H9 (cell line): ENCODE measurements at regions not wholly inside any gene's neighbourhood (a gene's known extent, or its start where the extent isn't known, plus 50 kb on each side); places are given as distances from the start of the nearest gene placed in this dataset.

Source experiments
- DNase-seq: peaks from one replicate; pipeline ENCODE4 v3.0.0-alpha.2; 2017
- H2AFZ ChIP-seq: one replicate; pipeline ENCODE4 v1.6.1; 2013; ENCODE audit warnings: mild to moderate bottlenecking, low read length, control low read depth, moderate library complexity
- H2AK5ac ChIP-seq: 2 replicates; pipeline ENCODE4 v1.6.1; 2013; ENCODE audit warnings: low read length, control low read depth, mixed read lengths; ENCODE audit not compliant: insufficient read length
- H2BK120ac ChIP-seq: one replicate; pipeline ENCODE4 v1.6.1; 2013; ENCODE audit warnings: low read depth, mild to moderate bottlenecking, low read length, control low read depth, inconsistent platforms; ENCODE audit not compliant: poor library complexity, severe bottlenecking
- H2BK12ac ChIP-seq: 2 replicates; pipeline ENCODE4 v1.6.1; 2013; ENCODE audit warnings: low read length, control low read depth, mixed read lengths, low read depth; ENCODE audit not compliant: insufficient read length
- H2BK15ac ChIP-seq: 2 replicates; pipeline ENCODE4 v1.6.1; 2013; ENCODE audit warnings: low read depth, low read length, control low read depth
- H2BK20ac ChIP-seq: one replicate; pipeline ENCODE4 v1.6.1; 2013; ENCODE audit warnings: low read depth, mild to moderate bottlenecking, low read length, control low read depth, inconsistent platforms; ENCODE audit not compliant: poor library complexity, severe bottlenecking
- H2BK5ac ChIP-seq: 2 replicates; pipeline ENCODE4 v1.6.1; 2013; ENCODE audit warnings: low read length, control low read depth, mixed read lengths; ENCODE audit not compliant: insufficient read length
- H3K14ac ChIP-seq: 2 replicates; pipeline ENCODE4 v1.6.1; 2013; ENCODE audit warnings: low read length, control low read depth; ENCODE audit not compliant: insufficient read depth
- H3K18ac ChIP-seq: 2 replicates; pipeline ENCODE4 v1.6.1; 2013; ENCODE audit warnings: low read depth, mild to moderate bottlenecking, mixed read lengths, low read length, control low read depth; ENCODE audit not compliant: insufficient read length
- H3K23ac ChIP-seq: 2 replicates; pipeline ENCODE4 v1.6.1; 2013; ENCODE audit warnings: low read length, control low read depth, mixed read lengths, low read depth; ENCODE audit not compliant: insufficient read length
- H3K23me2 ChIP-seq: 2 replicates; pipeline ENCODE4 v1.6.1; 2013; ENCODE audit warnings: low read depth, mild to moderate bottlenecking, mixed read lengths, low read length, control low read depth; ENCODE audit not compliant: insufficient read length, poor library complexity, severe bottlenecking
- H3K27ac ChIP-seq: 2 replicates; pipeline ENCODE4 v1.5.1; 2013; ENCODE audit warnings: low read length, control low read depth, mixed read lengths, low read depth; ENCODE audit not compliant: insufficient read length
- H3K27me3 ChIP-seq: 2 replicates; pipeline ENCODE4 v1.6.1; 2013; ENCODE audit warnings: low read length, control low read depth, inconsistent platforms; ENCODE audit not compliant: insufficient read depth
- H3K4ac ChIP-seq: 2 replicates; pipeline ENCODE4 v1.6.1; 2013; ENCODE audit warnings: low read depth, mild to moderate bottlenecking, control low read depth, inconsistent platforms, low read length, moderate library complexity
- H3K4me1 ChIP-seq: 2 replicates; pipeline ENCODE4 v1.6.1; 2013; ENCODE audit warnings: low read length, control low read depth, inconsistent platforms; ENCODE audit not compliant: insufficient read depth
- H3K4me2 ChIP-seq: 2 replicates; pipeline ENCODE4 v1.6.1; 2013; ENCODE audit warnings: low read length, control low read depth, mixed read lengths; ENCODE audit not compliant: insufficient read length, insufficient read depth
- H3K56ac ChIP-seq: 2 replicates; pipeline ENCODE4 v1.6.1; 2013; ENCODE audit warnings: low read depth, mild to moderate bottlenecking, mixed read lengths, low read length, control low read depth; ENCODE audit not compliant: insufficient read length
- H3K79me1 ChIP-seq: 2 replicates; pipeline ENCODE4 v1.6.1; 2013; ENCODE audit warnings: low read depth, mild to moderate bottlenecking, moderate library complexity, low read length, control low read depth, inconsistent platforms; ENCODE audit not compliant: insufficient read depth, poor library complexity, severe bottlenecking
- H3K79me2 ChIP-seq: 2 replicates; pipeline ENCODE4 v1.6.1; 2013; ENCODE audit warnings: low read length, control low read depth, inconsistent platforms; ENCODE audit not compliant: insufficient read depth
- H3K9ac ChIP-seq: 2 replicates; pipeline ENCODE4 v1.6.1; 2013; ENCODE audit warnings: low read length, control low read depth, mixed read lengths; ENCODE audit not compliant: insufficient read length; ENCODE audit errors: extremely low read depth
- H3K9me3 ChIP-seq: one replicate; pipeline ENCODE4 v1.6.1; 2013; ENCODE audit warnings: low read depth, low read length, inconsistent platforms; ENCODE audit not compliant: control insufficient read depth
- H3T11ph ChIP-seq: one replicate; pipeline ENCODE4 v1.6.1; 2013; ENCODE audit warnings: mild to moderate bottlenecking, low read length, control low read depth, inconsistent platforms
- H4K20me1 ChIP-seq: one replicate; pipeline ENCODE4 v1.6.1; 2013; ENCODE audit not compliant: control insufficient read depth, insufficient read length, insufficient read depth
- H4K5ac ChIP-seq: 2 replicates; pipeline ENCODE4 v1.6.1; 2013; ENCODE audit warnings: low read depth, mild to moderate bottlenecking, mixed read lengths, low read length, control low read depth; ENCODE audit not compliant: insufficient read length
- H4K8ac ChIP-seq: replicated peaks from 2 replicates; pipeline ENCODE4 v1.6.1; 2013; ENCODE audit warnings: low read length, control low read depth, mixed read lengths, low read depth; ENCODE audit not compliant: insufficient read length
- H4K91ac ChIP-seq: 2 replicates; pipeline ENCODE4 v1.6.1; 2013; ENCODE audit warnings: low read depth, mild to moderate bottlenecking, moderate library complexity, mixed read lengths, low read length, control low read depth; ENCODE audit not compliant: insufficient read length
- H3K27ac Mint-ChIP-seq, 3 experiments: 2 replicates in 2 of 3; 3 replicates in 1 of 3; pipeline ENCODE4 v1.8.0; 2020 to 2021; ENCODE audit warnings: mixed read lengths in 3 of 3, mild to moderate bottlenecking in 1 of 3, moderate library complexity in 1 of 3
- H3K27me3 Mint-ChIP-seq: 2 replicates; pipeline ENCODE4 v1.8.0; 2021; ENCODE audit warnings: low read depth, mild to moderate bottlenecking, moderate library complexity, mixed read lengths
- H3K36me3 Mint-ChIP-seq, 3 experiments: 2 replicates in 2 of 3; 3 replicates in 1 of 3; pipeline ENCODE4 v1.8.0; 2020 to 2021; ENCODE audit warnings: low read depth in 3 of 3, mixed read lengths in 3 of 3; ENCODE audit not compliant: insufficient read depth in 1 of 3
- H3K4me1 Mint-ChIP-seq, 2 experiments: 2 replicates each; pipeline ENCODE4 v1.8.0; 2020; ENCODE audit warnings: mixed read lengths in 2 of 2
- H3K4me3 Mint-ChIP-seq, 2 experiments: 2 replicates in 1 of 2; 3 replicates in 1 of 2; pipeline ENCODE4 v1.8.0; 2020 to 2021; ENCODE audit warnings: mild to moderate bottlenecking in 2 of 2, mixed read lengths in 2 of 2, moderate library complexity in 1 of 2
- H3K9me3 Mint-ChIP-seq, 2 experiments: 2 replicates in 1 of 2; 3 replicates in 1 of 2; pipeline ENCODE4 v1.8.0; 2020; ENCODE audit warnings: mild to moderate bottlenecking in 2 of 2, mixed read lengths in 2 of 2, moderate library complexity in 1 of 2
- WGBS: extraction: QIAGEN DNeasy Blood & Tissue Kit; methylation state at CpG from one replicate; pipeline ENCODE4 v1.1.7; 2013; ENCODE audit warnings: missing lambda C conversion rate, low lambda C conversion rate, mixed read lengths; ENCODE audit not compliant: insufficient read length; ENCODE audit errors: extremely low coverage; 5-methylcytosine and 5-hydroxymethylcytosine counted together
- TF ChIP-seq, protein P1 (sequence below): fragments of 200-600 bp; sonication (generic); conservative IDR thresholded peaks from 3 replicates; pipeline ENCODE4 v1.8.0; 2021; ENCODE audit warnings: antibody characterized with exemption, mild to moderate bottlenecking

DNA sequence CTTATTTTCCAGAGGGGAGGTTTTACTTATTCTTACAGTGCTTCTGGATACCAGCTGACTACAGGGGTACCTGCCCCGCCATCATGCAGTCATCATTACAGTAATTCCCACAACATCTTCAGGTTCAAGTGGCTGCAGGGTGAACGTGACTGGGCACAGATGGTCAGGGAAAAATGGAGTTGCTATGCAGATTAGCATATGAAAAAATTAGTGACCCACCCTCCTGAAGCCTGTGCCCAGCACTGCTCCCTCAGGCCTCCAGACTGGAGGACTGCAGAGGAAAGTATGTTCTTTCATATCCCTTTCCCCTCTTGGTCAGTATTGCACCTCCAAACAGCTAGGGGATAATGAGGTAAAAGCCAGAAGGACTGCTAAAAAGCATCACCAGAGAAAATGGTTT lies 937.9 kb downstream of the TUSC7 start:
- no peak overlapping the region for H2BK15ac ChIP-seq
- no peaks in the 10 kb centered on the region for H3K36me3 Mint-ChIP-seq
- H4K5ac ChIP-seq, result no peak overlapping the region
- no peak overlapping the region for H3K14ac ChIP-seq
- H3K27ac Mint-ChIP-seq, result no peak overlapping the region
- H3K4ac ChIP-seq, result no peak overlapping the region
- no peaks in the 10 kb centered on the region for H3K4me1 ChIP-seq
- no peak overlapping the region for H3K56ac ChIP-seq
- no peak overlapping the region for H3K23ac ChIP-seq
- H3K9me3 Mint-ChIP-seq, result no peaks in the 10 kb centered on the region
- H2AFZ ChIP-seq, result no peak overlapping the region
- no peaks in the 10 kb centered on the region for H3K9me3 ChIP-seq
- no peak overlapping the region for H3K4me2 ChIP-seq
- H4K91ac ChIP-seq, result no peak overlapping the region
- no peak overlapping the region for H3K9ac ChIP-seq
- WGBS, result no CpG with 5 or more reads among the region's 2 CpGs
- H3K23me2 ChIP-seq, result no peaks in the 10 kb centered on the region
- H4K8ac ChIP-seq, result no peak overlapping the region
- TF ChIP-seq, protein P1, sequence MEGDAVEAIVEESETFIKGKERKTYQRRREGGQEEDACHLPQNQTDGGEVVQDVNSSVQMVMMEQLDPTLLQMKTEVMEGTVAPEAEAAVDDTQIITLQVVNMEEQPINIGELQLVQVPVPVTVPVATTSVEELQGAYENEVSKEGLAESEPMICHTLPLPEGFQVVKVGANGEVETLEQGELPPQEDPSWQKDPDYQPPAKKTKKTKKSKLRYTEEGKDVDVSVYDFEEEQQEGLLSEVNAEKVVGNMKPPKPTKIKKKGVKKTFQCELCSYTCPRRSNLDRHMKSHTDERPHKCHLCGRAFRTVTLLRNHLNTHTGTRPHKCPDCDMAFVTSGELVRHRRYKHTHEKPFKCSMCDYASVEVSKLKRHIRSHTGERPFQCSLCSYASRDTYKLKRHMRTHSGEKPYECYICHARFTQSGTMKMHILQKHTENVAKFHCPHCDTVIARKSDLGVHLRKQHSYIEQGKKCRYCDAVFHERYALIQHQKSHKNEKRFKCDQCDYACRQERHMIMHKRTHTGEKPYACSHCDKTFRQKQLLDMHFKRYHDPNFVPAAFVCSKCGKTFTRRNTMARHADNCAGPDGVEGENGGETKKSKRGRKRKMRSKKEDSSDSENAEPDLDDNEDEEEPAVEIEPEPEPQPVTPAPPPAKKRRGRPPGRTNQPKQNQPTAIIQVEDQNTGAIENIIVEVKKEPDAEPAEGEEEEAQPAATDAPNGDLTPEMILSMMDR, result no peak
- H3K4me1 Mint-ChIP-seq, result no peaks in the 10 kb centered on the region
- H2BK5ac ChIP-seq, result no peak overlapping the region
- no peak overlapping the region for H2BK12ac ChIP-seq
- no peaks in the 10 kb centered on the region for H3K27me3 ChIP-seq
- no peaks in the 10 kb centered on the region for H4K20me1 ChIP-seq
- no peaks in the 10 kb centered on the region for H3K79me1 ChIP-seq
- no peak overlapping the region for H2BK120ac ChIP-seq
- no peak overlapping the region for H3K27ac ChIP-seq
- no peak overlapping the region for H3K4me3 Mint-ChIP-seq
- H3T11ph ChIP-seq, result no peak overlapping the region
- H3K27me3 Mint-ChIP-seq, result no peaks in the 10 kb centered on the region
- no peak overlapping the region for H3K18ac ChIP-seq
- no peak overlapping the region for H2AK5ac ChIP-seq
- no peaks in the 10 kb centered on the region for H3K79me2 ChIP-seq
- H2BK20ac ChIP-seq, result no peak overlapping the region
- no peak for DNase-seq
